ENCODE measurements at regions not wholly inside any gene's neighbourhood (a gene's known extent, or its start where the extent isn't known, plus 50 kb on each side); places are given as distances from the start of the nearest gene placed in this dataset.
A peak's percentile ranks its signal among the peaks of the same experiment; 100 is the strongest.

- no peak for DNase-seq (ENCODE audit: low spot score)
Observed at GRCh38 chr2:204046145-204046544, 109.6 kb downstream of the ICOS start.

GRCh38 chr2:204049635-204050034 is 113.1 kb downstream of the ICOS start:
- DNase-seq (ENCODE audit: low spot score), result peak; percentile 4

DNA sequence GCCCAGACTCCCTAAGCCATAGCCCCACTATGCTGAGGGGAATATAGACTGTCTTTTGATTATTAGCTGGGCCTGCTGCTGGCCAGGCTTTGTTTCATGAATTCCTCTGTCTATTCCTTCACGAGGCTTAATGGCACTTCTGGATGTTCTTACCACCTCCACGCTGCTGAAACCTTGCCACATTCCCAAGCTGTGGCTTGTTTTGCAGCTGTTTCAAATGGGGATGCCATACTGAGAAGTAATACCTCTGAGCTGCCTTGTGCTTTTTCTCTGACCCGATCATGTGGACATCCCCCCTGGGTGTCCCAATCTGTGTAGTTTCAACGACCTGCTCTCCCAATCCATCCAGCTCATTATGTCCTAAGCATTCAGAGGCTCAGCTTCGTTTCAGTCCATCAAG is 114.1 kb downstream of the ICOS start:
- DNase-seq (ENCODE audit: low spot score), result no peak

- peak; percentile 35 for DNase-seq (ENCODE audit: low spot score)
Observed at GRCh38 chr2:204051476-204051875, 114.9 kb downstream of the ICOS start.

DNA sequence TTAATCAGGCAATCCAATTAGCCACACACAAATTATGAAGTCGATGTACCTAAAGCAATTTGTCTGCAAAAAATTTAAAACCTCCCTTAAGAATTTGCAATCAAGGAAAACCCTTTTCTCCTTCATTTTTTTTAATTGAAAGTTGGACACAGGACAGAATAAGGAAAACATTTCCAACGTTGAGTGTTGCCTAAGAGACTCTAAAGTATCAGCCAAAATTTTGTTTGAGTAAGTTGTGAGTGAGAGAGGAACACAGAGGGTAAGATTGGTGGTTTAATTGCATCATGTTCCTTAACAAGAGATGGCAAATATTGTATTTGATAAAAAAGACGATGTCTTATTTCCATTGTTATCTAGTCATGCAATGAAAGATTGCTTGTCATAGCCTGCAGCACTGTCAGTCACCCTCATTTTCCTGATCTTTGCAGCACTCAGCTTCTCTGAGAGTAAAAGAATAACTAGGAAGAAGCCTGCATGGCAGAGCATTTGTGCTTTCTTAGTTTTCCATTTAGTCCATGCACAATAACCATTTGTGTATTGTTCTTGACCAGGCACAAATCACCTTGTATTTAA is 115.5 kb downstream of the ICOS start:
- DNase-seq (ENCODE audit: low spot score), result no peak

GRCh38 chr2:204059016-204059415 is 122.5 kb downstream of the ICOS start:
- no peak for DNase-seq (ENCODE audit: low spot score)

GRCh38 chr2:204060841-204061240 is 124.3 kb downstream of the ICOS start:
- no peak for DNase-seq (ENCODE audit: low spot score)

DNA sequence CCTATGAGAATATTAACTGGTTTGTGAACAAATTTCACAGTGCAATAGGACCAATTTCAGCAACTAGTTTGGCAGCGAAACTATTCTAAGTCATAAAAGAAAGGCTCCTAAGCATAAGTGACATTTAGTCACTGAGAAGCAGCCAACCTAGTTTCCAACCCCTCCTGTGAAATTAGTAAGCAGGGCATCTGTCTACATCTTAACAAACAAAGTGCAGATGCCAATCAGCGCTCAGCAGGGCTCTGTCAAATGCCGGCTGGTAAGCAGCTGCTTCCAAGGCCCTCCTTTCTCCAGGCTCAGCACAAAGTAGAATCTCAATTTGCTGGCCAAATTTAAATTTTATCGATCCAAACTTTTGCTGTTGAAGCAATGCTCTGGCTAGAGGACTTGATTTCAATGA is 124.7 kb downstream of the ICOS start:
- DNase-seq (ENCODE audit: low spot score), result no peak

GRCh38 chr2:204064119-204064518 is 127.6 kb downstream of the ICOS start:
- no peak for DNase-seq (ENCODE audit: low spot score)

DNA sequence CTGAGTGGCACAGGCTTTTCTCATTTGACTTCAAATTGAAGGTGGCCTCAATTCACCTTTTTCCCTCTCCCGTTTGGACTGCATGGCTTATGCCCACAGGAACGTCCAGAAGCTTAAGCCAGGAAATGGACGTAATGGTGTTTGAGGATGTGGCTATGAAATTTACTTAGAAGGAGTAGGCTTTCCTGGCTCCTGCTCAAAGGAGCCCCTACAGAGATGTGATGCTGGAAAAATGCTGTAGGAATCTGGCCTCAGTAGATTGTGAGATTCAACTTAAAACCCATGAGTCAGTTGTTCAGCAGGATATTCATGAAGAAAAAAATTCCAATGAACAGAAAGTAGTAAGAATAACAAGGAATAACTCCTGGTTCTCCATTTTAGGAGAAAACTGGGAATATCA is 129.0 kb downstream of the ICOS start:
- no peak for DNase-seq (ENCODE audit: low spot score)

GRCh38 chr2:204066051-204066450 is 129.5 kb downstream of the ICOS start:
- no peak for DNase-seq (ENCODE audit: low spot score)

GRCh38 chr2:204069804-204070203 is 133.2 kb downstream of the ICOS start:
- DNase-seq (ENCODE audit: low spot score), result no peak

DNA sequence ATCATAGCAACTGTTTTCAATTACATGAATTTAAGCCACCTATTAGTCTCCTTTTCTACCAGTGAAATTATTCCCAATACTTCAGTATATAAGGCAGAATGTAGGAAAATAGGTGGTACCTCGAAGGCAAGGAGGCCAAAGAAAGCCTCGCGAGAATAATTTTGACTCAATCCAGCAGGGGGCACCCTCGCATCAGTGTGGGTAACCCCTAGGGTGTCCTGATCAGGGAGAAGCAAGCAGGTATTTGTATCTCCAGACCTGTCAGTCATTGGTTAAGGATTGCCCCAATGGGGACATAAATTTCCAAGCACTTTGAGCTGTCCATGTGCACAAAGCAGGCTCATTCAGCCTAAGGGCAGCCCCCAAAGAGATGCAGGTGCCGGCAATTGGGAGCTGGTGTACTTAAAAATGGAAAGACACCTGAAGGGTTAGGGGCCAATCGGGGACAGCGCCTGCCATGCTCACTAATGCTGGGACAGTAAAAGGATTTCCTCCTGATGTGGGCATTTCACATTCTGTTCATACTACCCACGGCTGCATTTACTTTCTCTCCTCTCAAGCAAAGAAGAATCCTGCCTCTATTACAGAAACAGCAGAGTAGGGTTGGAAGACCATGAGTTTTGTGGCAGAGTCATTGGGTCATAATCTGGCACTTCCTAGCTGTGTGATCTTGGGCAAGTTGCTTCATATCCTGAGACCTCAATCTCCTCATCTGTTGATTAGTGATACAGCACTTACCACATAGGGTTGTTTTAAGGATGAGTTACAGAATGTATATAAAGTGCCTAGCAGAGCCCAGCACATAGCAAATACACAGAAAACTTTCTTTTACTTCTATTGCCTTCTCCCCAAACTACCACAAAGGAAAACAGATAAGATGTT is 136.1 kb downstream of the ICOS start:
- DNase-seq (ENCODE audit: low spot score), result peak; percentile 60

- DNase-seq (ENCODE audit: low spot score), result no peak
Observed at GRCh38 chr2:204074456-204074855, 137.9 kb downstream of the ICOS start.

- DNase-seq (ENCODE audit: low spot score), result no peak
Observed at GRCh38 chr2:204078003-204078698, 141.6 kb downstream of the ICOS start.

DNA sequence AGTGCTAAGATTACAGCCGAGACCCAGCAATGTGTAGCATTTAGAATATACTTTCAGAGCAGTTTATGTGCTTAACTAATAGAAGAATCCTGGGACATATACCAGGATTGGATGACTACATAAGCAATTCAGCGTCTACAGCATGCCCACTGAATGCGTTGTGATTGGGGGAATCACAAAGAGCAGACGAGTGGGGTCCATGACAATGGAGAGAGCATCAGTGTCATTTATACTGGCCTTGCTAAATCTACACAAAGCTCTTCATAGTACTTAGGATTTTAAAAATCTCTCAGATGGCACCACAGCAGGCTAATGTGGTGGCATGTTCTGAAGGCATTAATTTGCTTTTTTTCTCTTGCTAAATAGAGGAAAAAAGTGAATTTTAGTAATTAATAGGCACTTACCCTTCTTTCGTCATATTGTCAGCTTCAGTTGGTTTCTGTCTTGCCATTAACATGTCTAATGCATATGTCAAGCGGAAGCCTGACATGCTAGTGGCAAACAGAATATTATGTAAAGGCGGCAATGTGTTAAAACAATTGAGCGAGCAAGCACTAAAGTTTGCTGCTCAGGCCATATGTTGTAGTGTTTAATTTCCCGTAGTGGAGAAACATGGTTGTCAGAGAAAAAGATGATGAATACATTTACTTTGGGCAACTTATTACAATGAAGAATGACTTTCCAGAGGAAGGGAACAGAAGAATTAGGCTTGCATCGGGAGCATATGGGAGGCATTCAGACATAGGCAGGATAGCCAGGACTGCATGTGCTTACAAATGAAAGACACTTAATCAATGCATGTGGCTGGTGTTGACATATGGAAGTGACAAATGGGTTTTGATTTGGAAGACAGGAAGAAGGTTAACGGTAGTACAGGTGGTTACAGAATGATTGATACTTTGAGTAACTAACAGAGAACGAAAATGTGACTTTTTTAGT is 145.2 kb downstream of the ICOS start:
- no peak for DNase-seq (ENCODE audit: low spot score)

DNA sequence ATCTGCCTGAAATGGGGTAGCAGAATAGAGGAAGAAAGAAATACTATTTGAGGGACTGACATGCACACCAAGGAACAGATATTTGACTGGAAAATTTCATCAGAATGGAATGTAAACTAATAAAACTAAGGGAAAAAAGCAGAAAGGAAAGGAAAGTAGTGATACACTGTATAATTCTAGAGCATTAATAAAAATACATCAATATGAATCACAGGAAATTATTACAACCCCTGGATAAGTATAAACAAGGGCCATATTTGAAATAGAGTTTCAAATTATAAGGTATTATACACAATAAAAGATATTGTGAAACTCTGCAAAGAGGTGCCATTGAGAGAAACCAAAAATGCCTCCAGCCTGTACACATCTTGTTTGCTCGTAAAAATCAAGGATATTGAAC is 149.6 kb downstream of the ICOS start:
- DNase-seq (ENCODE audit: low spot score), result no peak

DNA sequence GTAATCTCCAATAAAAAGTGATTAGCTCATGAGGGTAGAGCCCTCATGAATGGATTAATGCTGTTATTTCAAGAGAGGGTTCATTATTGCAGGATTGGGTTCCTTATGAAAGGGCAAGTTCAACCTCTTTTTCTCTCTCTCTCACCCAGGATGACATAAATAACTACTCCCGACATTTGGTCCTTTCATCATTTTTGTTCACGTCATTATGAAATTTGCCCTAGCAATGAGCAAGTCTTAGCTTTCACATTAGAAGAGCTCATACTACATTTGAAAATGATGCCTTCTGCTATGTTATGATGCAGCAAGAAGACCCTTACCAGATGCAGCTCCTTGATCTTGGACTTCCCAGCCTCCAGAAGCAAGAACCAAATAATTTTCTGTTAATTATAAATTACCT is 152.5 kb downstream of the ICOS start:
- no peak for DNase-seq (ENCODE audit: low spot score)

DNA sequence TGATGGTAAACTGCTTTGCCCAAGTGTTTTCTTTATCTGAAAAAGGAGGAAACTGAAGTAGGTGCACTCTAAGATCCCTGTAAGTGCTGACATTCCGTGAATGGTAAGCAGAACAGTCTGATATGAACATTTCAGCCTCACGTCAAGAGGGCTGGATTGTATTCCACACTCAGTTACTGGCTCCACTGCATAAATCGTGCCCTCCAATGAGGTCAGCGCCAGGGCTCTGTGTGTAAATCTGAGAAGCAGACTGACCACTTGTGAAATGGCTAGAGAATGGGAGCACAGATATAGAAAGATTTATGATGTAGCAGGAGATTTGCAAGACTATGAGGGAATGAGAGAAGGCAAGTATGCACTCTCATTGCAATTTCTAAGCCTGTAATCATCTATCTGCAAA is 153.0 kb downstream of the ICOS start:
- DNase-seq (ENCODE audit: low spot score), result no peak

GRCh38 chr2:204090021-204090420 is 153.5 kb downstream of the ICOS start:
- no peak for DNase-seq (ENCODE audit: low spot score)

- DNase-seq (ENCODE audit: low spot score), result no peak
Observed at GRCh38 chr2:204104811-204105210, 168.2 kb downstream of the ICOS start.

DNA sequence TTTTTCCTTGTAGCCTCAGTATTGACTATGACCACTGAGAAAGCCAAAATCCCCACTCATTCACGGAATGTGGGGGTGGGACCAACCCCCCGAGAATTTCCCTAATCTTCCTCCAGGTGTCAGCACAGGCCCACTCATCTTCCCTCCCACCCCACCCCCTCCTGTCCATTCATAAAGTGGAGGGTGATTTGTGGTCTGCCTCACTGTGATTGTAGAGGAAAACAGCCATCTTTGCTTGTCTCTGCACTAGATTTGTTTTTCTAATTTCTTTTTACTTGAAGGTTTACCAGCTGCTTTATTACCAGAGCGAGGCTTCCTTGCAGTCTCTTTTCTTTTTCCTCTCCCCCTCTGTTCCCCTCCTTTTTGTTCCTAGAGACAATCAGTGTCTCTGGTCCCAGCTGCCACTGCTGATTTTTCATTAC is 171.8 kb downstream of the ICOS start:
- peak; percentile 61 for DNase-seq (ENCODE audit: low spot score)

Data from CD4-positive, alpha-beta T cell treated with Interleukin-2 at 100 ng/mL for 4 hours (primary cell).